HEK293T (cell line): ENCODE measurements at regions not wholly inside any gene's neighbourhood (a gene's known extent, or its start where the extent isn't known, plus 50 kb on each side); places are given as distances from the start of the nearest gene placed in this dataset.
A peak's percentile ranks its signal among the peaks of the same experiment; 100 is the strongest.

Experiments used
- CTCF ChIA-PET: fragments of 350-600 bp; formaldehyde crosslinking; extraction: SDS; loops from one replicate; lab custom pipeline; 2021; ENCODE audit warnings: antibody characterized with exemption, inconsistent platforms; lab: Yijun Ruan, JAX
- POLR2A ChIA-PET: fragments of 350-600 bp; formaldehyde crosslinking; extraction: SDS; loops from one replicate; lab custom pipeline; 2020; ENCODE audit warnings: antibody characterized with exemption, inconsistent platforms; lab: Yijun Ruan, JAX
- DNase-seq: peaks from one replicate; pipeline ENCODE4 v3.0.0; 2012; ENCODE audit warnings: mixed read lengths; ENCODE audit errors: extremely low spot score
- ARNT ChIP-seq: fragments of 450-650 bp; IDR thresholded peaks from 2 replicates; pipeline ENCODE4 v1.6.1; 2017; ENCODE audit warnings: mild to moderate bottlenecking
- BHLHE40 ChIP-seq: fragments of 450-650 bp; IDR thresholded peaks from 2 replicates; pipeline ENCODE4 v1.6.1; 2016; ENCODE audit warnings: mild to moderate bottlenecking, moderate library complexity, borderline replicate concordance
- CTBP1 ChIP-seq: fragments of 450-650 bp; IDR thresholded peaks from 2 replicates; pipeline ENCODE4 v1.6.1; 2016; ENCODE audit warnings: borderline replicate concordance
- ELF4 ChIP-seq: fragments of 450-650 bp; IDR thresholded peaks from 2 replicates; pipeline ENCODE4 v1.6.1; 2017; ENCODE audit warnings: antibody characterized with exemption
- FOXA1 ChIP-seq: fragments of 450-650 bp; IDR thresholded peaks from 2 replicates; pipeline ENCODE4 v1.6.1; 2016; ENCODE audit warnings: mild to moderate bottlenecking
- FOXK2 ChIP-seq: fragments of 450-650 bp; IDR thresholded peaks from 2 replicates; pipeline ENCODE4 v1.6.1; 2016; ENCODE audit warnings: mild to moderate bottlenecking
- FOXM1 ChIP-seq: fragments of 450-650 bp; IDR thresholded peaks from 2 replicates; pipeline ENCODE4 v1.6.1; 2017; ENCODE audit warnings: mild to moderate bottlenecking, borderline replicate concordance
- HDGF ChIP-seq: fragments of 450-650 bp; IDR thresholded peaks from 2 replicates; pipeline ENCODE4 v1.6.1; 2017; ENCODE audit warnings: antibody characterized with exemption, borderline replicate concordance
- L3MBTL2 ChIP-seq: fragments of 450-650 bp; conservative IDR thresholded peaks from 2 replicates; pipeline ENCODE4 v1.6.1; 2016; ENCODE audit warnings: mild to moderate bottlenecking
- LEF1 ChIP-seq: fragments of 450-650 bp; IDR thresholded peaks from 2 replicates; pipeline ENCODE4 v1.6.1; 2017; ENCODE audit warnings: mild to moderate bottlenecking, borderline replicate concordance
- NFRKB ChIP-seq: fragments of 450-650 bp; IDR thresholded peaks from 2 replicates; pipeline ENCODE4 v1.6.1; 2016; ENCODE audit warnings: mild to moderate bottlenecking, moderate library complexity
- SP1 ChIP-seq: fragments of 450-650 bp; IDR thresholded peaks from 2 replicates; pipeline ENCODE4 v1.6.1; 2017
- SUZ12 ChIP-seq: fragments of 450-650 bp; IDR thresholded peaks from 2 replicates; pipeline ENCODE4 v1.6.1; 2016; ENCODE audit warnings: mild to moderate bottlenecking
- TARDBP ChIP-seq: fragments of 450-650 bp; IDR thresholded peaks from 2 replicates; pipeline ENCODE4 v1.6.1; 2016
- ZNF384 ChIP-seq: fragments of 450-650 bp; IDR thresholded peaks from 2 replicates; pipeline ENCODE4 v1.6.1; 2016
- TF ChIP-seq, protein P1 (sequence below): fragments of 450-650 bp; IDR thresholded peaks from 2 replicates; pipeline ENCODE4 v1.6.1; 2016

DNA sequence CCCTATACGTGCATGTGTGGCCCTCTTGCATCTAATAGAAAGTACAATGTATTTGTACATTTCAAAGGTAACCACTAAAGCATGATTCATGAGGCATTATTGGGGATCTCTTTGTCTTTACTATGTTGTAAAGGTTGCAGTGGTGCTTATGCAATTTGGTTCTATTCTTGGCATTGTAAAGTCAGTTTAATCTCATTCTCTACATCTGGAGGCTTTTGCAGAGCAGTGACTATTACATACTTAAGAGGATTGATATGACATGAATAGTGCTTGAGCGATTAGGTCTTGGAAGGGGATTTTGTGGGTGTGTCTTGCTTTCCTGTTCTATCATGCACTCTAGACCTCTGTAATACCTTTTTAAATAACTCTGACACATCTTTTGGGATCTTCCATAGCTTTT is 610.0 kb downstream of the EFNB2 start:
- CTCF ChIA-PET, result interaction anchor here (1.0 kb wide), 1 partner anchor 56 kb away, joined by 3 read pairs; no protein-coding TSS in a partner anchor
- POLR2A ChIA-PET, result no interaction called here
- DNase-seq, result no peak
- no peak for TF ChIP-seq SUZ12
- TF ChIP-seq ARNT, result no peak
- TF ChIP-seq NFRKB, result no peak
- no peak for TF ChIP-seq FOXM1
- no peak for TF ChIP-seq L3MBTL2
- TF ChIP-seq HDGF, result no peak
- no peak for TF ChIP-seq ELF4
- no peak for TF ChIP-seq ZNF384
- no peak for TF ChIP-seq CTBP1
- no peak for TF ChIP-seq FOXA1
- TF ChIP-seq BHLHE40, result no peak
- no peak for TF ChIP-seq LEF1
- TF ChIP-seq, protein P1, sequence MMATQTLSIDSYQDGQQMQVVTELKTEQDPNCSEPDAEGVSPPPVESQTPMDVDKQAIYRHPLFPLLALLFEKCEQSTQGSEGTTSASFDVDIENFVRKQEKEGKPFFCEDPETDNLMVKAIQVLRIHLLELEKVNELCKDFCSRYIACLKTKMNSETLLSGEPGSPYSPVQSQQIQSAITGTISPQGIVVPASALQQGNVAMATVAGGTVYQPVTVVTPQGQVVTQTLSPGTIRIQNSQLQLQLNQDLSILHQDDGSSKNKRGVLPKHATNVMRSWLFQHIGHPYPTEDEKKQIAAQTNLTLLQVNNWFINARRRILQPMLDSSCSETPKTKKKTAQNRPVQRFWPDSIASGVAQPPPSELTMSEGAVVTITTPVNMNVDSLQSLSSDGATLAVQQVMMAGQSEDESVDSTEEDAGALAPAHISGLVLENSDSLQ, result no peak
- no peak for TF ChIP-seq SP1

DNA sequence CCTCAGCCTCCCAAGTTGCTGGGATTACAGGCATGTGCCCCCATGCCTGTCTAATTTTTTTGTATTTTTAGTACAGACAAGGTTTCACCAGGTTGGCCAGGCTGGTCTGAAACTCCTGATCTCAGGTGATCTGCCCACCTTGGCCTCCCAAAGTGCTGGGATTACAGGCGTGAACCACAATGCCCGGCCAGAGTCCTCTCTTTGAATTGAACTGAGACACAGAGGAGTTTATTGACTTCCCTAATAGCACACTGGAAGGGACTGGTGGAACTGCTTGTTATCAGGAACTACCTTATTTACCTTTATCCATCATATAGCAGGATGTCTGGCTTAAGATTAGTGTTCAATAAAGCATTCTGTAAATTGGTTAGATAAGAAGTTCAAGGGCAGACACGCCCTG is 613.8 kb downstream of the EFNB2 start:
- POLR2A ChIA-PET, result no interaction called here
- no peak for DNase-seq
- TF ChIP-seq TARDBP (no peak), SUZ12 (no peak), HDGF (no peak), FOXK2 (no peak)
- CTCF ChIA-PET, result no interaction called here

DNA sequence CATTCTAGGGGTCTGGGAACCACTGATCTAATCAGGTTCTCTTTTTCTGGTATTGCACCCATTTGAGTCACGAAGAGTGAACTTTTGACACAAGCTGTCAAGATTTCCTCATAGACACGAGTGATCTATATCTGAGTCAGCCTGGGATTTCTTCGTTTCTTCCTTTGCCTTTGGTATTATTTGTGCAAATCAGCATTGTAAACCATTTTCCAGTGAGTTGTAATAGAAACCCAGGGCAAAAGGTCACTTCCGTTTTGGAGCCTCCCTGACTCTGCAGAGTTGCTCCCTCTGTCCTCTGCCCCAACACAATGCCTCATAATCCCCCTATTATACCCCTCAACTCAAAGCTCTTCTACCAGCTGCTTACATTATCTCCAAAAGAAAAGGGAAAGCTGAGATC is 615.1 kb downstream of the EFNB2 start:
- no peak for DNase-seq
- ChIA-PET CTCF (no interaction called here), POLR2A (no interaction called here)
- TF ChIP-seq SUZ12 (no peak), TARDBP (no peak), CTBP1 (no peak), NFRKB (no peak), HDGF (no peak), ELF4 (no peak), ARNT (no peak), ZNF384 (no peak), LEF1 (no peak), FOXK2 (no peak), FOXM1 (no peak)
- TF ChIP-seq, protein P1, result no peak

DNA sequence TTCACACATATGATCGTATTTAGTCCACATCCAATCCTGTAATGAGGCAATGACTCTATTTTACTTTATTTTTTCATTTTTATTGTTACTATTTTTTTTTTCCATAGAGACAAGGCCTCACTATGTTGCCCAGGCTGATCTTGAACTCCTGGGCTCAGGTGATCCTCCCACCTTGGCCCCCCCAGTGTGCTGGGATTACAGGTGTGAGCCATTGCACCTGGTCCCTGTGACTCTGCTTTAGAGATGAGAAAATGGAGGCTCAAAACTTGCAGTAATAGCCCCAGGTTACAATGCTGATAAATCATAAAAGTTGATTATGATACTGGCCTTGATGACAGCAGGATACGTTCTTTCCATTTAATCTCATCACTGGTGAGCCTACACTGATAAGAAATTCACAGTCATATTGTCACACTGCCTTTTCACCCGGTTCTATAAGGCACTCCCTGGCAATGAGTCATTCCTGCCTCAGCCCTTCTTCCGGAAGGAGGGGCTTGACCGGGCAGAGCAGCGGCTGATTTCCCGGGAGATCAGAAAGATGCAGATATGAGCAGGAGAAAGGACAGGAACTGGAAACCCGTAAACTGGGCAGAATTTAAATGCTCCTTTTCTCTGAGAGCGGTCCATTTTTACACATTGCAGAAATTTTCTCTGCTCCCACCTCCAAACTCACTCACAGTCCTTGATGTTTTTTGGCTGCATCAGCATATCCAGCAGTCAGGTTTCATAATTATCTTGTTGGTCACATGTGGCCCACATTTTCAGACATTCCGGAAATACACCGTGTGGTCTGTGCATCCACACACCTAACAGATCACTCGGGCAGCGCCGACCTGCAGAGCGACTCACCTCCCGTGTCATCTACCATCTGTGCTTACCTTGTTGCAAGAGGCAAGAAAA is 616.4 kb downstream of the EFNB2 start:
- TF ChIP-seq ELF4 (no peak), SP1 (no peak), BHLHE40 (no peak), SUZ12 (no peak), NFRKB (no peak), FOXM1 (no peak), ZNF384 (no peak), CTBP1 (no peak), FOXK2 (no peak), TARDBP (no peak), L3MBTL2 (no peak), HDGF (no peak), LEF1 (no peak)
- TF ChIP-seq, protein P1, result no peak
- POLR2A ChIA-PET, result no interaction called here
- peak; percentile 16 for DNase-seq
- CTCF ChIA-PET, result no interaction called here

DNA sequence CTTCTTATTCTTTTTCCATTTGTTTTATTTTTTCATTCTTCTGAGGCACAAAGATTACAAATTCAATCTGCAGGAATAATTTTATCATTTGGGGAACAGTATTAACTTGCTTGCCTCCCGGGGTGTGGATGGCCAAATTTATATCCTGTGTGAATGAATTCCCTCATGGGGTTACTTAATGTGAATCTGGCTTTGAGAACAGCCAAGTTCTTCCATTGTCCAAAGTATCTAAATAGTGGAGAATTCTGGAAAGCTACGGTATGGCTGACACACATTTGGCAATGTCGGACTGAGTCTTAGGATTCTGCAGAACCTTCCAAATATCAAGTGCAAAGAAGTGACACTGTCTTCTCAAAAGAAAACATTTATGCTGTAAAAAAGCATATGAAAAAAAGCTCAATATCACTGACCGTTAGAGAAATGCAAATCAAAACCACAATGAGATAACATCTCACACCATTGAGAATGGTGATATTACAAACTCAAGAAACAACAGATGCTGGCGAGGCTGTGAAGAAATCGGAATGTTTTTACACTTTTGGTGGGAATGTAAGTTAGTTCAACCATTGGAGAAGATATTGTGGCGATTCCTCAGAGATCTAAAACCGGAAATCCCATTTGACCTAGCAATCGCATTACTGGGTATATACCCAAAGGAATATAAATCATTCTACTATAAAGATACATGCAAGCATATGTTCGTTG is 620.2 kb downstream of the EFNB2 start:
- no peak for DNase-seq
- POLR2A ChIA-PET, result no interaction called here
- TF ChIP-seq ELF4 (no peak), BHLHE40 (no peak), CTBP1 (no peak), FOXA1 (no peak)
- CTCF ChIA-PET, result no interaction called here

DNA sequence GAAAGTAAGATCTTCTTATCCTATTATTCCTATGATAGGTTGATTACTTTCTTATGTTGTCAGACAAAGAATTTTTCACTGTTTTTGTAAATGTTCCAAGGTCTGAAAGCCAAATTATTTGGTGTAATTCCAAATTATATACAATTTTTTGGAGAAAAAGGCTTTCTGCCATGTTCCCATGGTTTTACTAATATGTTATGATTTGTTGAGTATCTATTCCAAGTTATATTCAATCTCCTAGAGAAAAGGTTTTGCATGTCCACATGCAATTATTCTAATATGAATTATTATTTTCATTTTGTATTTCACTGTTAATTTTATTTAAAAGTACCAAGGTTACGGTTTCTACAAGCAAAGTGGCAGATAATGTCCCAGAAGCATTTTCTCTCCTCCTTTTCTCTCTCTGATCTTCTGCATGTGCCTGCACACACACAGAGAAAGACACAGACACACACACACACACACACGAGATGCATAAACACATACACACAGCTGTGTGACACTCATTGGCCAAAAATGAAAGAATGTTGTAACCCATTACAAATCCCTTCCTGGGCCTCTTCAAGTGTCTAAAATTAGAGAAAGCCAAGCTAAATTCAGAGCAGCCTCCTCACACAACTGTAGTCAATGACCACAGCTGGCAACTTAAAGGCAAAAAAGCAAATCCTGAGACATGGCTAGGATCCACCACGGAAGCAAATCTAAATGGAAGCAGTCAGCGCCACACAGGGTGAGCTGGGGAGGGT is 621.0 kb downstream of the EFNB2 start:
- POLR2A ChIA-PET, result no interaction called here
- DNase-seq, result no peak
- no peak for TF ChIP-seq LEF1
- TF ChIP-seq, protein P1, result no peak
- TF ChIP-seq CTBP1, result no peak
- TF ChIP-seq FOXA1, result no peak
- TF ChIP-seq HDGF, result no peak
- TF ChIP-seq FOXM1, result no peak
- TF ChIP-seq NFRKB, result no peak
- no peak for TF ChIP-seq BHLHE40
- TF ChIP-seq ELF4, result no peak
- TF ChIP-seq SP1, result no peak
- no peak for TF ChIP-seq ZNF384
- no peak for TF ChIP-seq L3MBTL2
- no peak for TF ChIP-seq SUZ12
- CTCF ChIA-PET, result no interaction called here
